ENCODE measurements at regions not wholly inside any gene's neighbourhood (a gene's known extent, or its start where the extent isn't known, plus 50 kb on each side); places are given as distances from the start of the nearest gene placed in this dataset.
"Not testable (repeated sequence)": the region's sequence is repeated elsewhere in the genome, so short reads cannot be mapped to it uniquely, and the experiment has no call there.

DNA sequence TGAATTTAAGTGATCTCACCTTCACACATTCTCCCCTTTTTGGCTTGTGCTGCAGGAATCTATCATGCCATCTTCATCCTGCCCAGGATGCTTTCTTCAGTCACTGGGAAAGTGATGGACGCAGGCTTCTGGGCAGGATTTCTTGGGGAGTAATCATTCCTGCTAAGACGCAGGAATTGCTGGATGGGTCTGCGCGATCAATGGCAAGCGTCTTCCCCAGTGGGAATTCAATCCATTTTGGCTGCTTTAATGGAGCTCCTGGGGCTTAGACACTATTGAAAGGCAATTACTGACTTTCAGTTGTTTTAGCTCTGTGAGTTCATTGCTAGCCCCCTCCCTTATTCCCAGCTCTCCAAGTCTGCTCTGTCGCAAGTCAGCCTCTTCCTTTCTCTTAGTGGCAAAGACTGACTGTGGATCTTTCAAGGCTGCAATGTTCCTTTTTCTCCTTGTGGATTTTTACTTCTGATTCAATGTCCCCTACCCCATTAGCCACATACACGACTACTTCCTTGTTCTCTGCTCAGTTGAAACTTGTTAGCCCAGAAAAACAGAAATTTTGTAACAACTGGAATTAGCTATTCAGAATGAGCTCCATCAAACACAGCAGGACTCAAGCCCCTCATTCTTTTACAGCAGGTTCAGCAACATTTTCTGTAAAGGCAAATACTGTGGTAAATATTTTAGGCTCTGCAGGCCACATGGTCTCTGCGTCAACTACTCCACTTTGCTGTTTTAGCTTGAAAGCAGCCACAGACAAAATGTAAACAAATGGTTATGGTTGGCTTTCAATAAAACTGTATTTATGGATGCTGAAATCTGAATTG is 154.9 kb downstream of the ASB9 start:
- no peak for DNase-seq (ENCODE audit: low read depth)

DNA sequence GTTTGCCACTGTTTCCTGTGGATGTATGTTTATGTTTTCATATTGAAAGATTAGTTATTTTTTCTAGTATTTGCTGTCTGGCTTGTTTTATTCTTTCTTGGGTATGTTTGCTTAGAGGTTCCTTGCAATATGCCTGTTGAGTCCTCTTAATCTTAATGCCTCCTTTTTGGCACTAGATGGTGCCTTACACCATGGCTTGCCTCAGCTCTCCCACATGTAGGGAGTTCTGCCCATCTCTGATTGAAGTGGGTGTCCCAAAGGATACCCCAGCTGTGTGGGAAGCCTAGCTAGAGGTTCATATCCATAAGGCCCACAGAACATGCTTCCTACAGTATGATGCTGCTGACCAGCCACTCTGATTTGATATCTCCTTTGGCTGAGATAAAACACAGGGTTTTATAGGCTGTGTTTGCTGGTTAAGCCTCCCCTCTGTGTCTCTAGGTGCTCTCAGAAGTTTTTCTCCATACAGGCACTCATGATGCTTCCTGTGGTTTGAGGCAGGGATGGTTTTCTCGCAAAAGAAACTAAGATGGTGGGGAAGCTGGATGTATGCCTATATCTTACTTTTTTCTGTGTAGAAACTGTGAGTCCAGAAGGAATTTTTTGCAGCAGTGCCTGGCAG is 162.4 kb downstream of the ASB9 start:
- DNase-seq (ENCODE audit: low read depth), result no peak

DNA sequence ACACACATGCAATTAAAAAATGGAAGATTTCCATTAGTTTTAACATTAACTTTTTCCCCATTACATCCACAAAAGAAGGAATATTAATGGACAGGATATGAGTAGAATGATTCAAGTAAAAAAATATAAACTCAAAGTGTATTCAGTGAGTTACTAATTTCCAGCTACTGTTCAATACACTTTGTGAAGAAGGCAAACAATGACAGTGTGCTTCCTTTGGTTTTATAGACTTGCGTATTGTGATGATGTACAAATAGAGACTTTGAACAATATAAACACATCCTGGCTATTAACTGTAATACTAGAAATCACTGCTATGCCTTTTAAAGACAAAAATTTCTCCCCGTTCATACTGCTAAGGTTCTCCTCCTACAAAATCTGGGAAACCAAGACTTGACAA is 171.4 kb downstream of the ASB9 start:
- no peak for DNase-seq (ENCODE audit: low read depth)

DNA sequence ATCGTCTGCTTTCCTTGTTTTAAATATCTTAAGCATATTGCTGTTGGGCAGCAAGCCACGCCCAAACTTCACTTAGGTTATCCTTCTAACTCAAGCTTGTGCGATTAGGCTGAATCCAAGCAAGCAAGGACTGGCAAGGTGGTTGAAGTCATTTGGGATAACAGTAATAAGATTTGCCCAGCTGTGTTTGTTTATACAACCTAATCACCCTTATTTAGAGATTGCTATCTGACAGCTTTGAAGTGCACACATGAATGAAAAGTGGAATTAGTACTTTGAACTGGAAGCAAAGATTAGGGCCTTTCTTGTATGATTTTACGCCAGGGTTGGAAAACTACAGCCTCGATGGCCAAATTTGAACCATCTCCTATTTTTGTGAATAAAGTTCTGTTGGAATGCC is 182.1 kb downstream of the ASB9 start:
- no peak for DNase-seq (ENCODE audit: low read depth)

DNA sequence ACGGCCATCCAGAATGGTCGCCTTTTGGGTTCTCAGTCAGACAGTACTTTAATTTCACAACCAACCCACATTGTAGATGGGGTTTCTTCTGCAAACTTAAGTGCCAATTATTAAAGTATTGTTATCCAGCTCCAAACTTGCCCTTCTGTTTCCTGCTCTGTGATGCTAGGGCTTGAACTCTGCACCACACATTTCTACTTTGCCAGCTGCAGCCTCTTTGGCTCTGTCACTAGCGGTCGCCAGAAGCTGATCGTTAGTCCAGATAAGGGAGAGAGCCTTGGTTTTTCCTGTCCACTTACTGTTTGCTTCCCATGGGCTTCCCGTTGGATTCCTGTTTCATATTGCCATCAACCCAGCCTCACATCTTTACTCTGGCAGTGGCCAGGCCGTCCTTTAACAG is 196.6 kb downstream of the ASB9 start:
- no peak for DNase-seq (ENCODE audit: low read depth)

DNA sequence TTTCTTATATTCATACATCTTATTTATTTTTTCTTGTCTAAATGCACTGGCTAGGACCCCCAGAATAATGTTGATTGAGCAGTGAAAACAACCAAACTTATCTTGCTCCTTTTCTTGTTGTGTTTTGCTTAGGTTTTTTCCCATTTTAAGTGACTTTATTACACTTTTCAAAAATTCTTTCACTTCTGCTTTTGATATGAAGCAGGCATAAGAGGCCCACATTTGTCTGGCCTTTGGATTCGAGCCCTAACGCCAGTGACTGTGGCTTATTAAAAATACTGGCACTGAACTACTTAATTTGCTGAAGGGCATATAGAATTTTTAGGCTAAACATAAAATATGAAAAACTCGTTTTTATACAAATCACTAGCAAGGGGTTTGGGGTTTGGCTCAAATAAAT is 197.0 kb downstream of the ASB9 start:
- no peak for DNase-seq (ENCODE audit: low read depth)

DNA sequence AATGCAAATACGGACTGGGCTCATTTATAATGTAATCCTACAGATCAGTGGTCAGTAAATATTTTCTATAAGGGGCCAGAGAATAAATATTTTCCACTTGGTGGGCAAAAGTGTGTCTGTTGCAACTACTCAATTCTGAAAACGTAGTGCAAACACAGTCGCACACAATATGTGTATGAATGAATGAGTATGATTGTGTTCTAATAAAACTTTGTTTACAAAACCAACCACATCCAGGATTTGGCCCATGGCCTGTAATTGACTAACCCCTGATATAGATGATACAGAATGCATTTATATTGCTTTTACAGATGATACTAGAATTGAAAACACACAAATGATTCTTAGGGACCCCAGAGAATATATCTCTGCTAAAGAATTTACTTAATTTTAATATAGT is 197.6 kb downstream of the ASB9 start:
- DNase-seq (ENCODE audit: low read depth), result no peak

DNA sequence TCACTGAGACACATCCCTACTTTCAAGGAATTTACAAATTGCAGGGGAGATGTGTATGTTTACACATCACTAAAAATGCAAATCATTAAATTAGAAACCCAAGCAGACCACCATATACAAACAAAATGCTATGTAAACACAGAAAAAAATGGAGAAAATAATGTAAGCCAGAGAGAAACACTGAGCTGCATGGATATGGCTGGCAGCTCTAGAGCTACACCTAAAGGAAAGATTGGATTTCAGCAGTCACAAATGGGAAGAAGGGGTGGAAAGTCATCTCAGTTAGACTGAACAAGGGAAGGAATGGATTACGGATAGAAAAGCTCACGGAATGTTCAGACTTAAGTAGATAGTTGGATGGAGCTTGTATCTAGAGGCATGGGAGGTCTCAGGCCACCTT is 186.3 kb downstream of the MOSPD2 start:
- DNase-seq (ENCODE audit: low read depth), result no peak

DNA sequence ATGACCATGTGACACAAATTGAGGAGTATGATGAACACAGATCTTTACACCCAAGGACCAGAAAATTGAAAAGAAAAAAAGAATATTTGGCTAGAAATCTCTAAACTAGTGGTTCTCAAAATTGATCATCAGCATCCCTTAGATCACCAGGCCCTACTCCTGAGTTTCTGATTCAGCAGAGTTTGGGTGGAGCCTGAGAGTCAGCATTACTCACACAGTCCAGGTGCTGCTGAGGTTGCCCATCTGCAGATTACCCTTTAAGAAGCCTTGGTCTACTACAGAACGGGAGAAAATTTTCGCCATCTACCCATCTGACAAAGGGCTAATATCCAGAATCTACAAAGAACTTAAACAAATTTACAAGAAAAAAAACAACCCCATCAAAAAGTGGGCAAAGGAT is 182.8 kb downstream of the MOSPD2 start:
- peak; percentile 13 for DNase-seq (ENCODE audit: low read depth)

DNA sequence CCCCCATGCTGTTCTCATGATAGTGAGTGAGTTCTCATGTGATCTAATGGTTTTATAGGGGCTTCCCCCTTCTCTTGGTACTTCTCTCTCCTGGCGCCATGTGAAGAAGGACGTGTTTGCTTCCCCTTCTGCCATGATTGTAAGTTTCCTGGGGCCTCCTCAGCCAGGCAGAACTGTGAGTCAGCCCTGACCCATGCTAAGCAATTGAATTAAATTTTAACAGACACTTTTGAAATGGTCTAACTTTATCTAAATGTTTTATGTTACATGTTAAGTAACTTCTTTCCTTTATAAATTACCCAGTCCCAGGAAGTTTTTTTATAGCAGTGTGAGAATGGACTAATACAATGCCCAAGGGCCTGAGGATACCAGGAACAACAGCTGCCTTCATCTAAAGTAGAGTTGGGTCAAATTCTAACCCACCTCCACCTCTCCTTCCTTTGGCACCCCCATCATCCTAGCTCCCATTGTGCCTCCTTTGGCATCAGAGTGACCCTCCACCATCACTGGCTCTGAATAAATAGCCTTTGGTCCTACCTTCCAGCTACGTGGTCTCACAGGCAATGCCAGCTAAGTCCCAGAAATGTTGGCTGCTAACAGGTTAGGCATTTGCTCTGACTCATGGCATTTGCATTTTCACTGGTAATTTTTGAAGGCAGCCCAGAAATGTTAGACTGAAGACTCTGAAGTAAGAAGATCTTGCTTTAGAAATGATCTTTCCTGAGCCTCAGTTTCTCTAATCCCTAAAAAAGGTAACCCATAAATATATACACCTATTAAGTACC is 182.1 kb downstream of the MOSPD2 start:
- peak; percentile 35 for DNase-seq (ENCODE audit: low read depth)

DNA sequence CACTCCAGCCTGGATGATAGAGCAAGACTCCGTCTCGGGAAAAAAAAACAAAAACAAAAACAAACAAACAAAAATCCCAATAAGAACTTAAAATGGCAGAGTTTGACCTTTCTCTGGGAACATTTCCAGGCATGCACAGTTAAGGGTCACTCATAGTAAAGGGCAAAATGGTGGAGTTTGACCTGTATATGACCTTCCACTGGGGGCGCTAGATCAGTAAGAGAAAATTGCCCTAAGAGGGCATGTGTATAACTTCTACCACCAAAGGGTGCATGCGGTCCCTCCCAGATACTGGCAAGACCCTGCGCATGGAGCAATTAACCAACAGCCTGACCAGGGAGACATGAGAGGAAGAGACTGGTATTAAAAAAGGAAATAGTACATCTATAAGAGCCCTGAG is 177.2 kb downstream of the MOSPD2 start:
- DNase-seq (ENCODE audit: low read depth), result no peak

DNA sequence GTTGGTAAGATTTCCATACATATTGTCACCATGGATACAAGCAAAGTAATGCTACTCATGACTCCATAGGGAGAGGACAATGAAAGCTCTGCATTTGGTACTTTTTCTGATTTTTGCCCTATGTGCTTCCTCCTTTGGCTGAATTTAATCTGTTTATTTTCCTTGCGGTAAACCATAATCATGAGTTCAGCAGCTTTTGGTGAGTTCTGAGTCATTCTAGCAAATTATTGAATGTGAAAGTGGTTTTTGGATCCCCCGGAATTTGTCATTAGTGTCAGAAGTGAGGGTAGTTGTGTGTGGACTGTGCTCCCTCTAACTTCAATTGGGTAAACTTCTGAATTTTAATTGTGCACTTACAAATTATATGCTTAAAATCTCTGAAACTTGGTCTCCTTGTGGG is 170.3 kb downstream of the MOSPD2 start:
- no peak for DNase-seq (ENCODE audit: low read depth)

DNA sequence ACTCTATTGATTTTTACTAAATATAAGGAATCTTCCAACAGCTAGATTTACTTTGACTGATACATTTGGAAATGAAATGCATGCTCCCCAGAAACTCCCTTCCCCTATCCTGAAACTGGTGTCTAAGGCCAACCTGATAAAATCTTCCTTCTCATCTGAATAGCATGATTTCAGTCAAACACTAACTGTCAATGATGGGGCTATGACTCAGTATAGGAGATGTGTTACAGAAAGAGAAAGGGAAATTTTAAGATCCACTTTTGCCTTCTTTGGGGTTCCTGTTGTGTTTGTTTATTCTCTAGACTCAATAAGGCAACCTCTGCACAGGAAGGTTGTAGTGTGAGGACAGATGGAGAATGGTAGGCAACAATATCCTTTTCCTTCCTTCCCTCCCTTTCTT is 160.7 kb downstream of the MOSPD2 start:
- no peak for DNase-seq (ENCODE audit: low read depth)

DNA sequence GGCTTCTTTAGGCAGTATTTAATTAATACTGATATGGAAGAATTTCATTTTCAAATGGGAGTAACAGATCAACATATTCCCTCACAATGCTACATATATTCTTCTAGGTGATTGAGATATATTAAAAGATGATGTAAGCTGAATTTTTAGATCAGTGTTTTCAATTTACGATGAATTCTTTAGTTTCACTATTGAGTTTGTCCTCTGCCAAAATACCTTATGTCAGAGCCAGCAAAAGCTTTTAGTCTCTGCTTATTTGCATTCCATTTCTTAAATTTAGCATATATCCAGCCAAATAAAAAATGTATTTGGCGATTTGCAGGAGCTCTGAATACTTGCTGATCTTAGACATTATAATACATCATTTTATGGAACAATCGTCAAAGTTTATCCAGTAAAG is 144.3 kb downstream of the MOSPD2 start:
- DNase-seq (ENCODE audit: low read depth), result no peak

DNA sequence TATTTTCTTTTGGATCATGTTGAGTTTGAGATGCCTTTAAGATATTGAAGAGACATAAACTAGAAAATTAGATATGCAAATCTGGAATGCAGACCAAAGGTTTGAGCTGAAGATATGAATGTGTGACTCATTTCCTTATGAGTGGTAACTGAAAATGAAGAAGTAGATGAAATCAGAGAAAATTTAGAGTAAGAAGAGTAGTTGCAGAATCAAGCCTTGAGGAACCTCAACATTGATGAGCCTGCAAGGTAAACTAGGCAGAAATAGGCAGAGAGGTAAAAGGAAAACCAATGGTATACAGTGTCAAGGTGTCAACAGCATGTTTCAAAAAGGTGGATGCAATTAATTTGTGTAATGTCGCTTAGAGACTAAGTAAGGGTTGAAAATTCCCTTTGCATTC is 142.8 kb downstream of the MOSPD2 start:
- no peak for DNase-seq (ENCODE audit: low read depth)

DNA sequence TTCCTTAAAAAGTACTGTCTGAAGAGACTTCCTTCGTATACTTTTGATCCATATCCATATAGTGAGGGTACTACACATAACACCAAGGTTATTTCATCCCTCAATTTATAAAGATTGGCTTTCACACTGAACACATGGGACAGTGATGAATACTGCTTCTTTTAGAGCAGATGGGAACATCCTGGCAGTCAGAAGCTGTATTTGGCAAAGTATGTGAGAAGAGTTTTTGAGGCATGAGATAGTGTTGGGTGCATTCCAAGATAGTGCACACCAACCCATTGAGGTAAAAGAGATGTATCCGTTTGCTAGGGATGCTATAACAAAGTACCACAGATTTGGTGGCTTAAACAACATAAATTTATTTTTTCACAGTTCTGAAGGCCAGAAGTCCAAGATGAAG is 141.1 kb downstream of the MOSPD2 start:
- no peak for DNase-seq (ENCODE audit: low read depth)

DNA sequence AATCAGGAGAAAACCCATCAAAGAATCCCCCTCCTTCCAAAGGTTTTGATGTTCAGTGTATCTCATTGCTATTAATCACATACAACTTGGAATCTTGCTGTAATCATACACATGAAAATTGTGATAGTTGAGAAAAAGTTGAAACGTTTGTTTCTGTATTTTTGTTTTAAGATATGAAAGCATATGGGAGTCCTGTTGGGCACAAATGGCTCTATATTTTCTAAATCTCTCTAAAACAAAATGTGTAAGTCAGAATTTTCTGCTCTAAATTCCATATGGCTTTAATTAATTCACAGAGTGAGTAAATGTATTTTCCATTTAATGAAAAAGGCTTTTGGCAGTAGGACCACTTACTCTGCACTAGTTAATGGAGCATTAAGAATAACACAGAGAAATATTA is 140.2 kb downstream of the MOSPD2 start:
- DNase-seq (ENCODE audit: low read depth), result no peak

DNA sequence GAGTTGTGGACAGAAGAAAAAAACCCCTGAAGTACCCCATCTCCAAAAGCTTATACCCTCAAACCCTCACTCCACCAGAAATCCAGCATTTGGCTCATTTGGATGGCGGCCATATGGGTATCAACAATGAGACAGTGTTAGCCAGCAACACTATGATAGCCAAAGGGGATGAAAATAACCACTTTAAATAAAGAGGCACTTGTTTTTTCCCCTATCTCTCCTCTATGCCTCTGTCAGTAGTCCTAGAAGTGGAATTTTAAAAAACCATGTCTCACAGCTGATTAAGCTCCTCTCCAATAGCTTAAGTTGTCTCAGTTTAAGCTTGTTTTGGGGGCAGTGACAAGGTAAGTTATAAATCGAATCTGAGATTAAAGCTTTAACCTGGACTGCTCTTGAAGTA is 124.0 kb downstream of the MOSPD2 start:
- no peak for DNase-seq (ENCODE audit: low read depth)

DNA sequence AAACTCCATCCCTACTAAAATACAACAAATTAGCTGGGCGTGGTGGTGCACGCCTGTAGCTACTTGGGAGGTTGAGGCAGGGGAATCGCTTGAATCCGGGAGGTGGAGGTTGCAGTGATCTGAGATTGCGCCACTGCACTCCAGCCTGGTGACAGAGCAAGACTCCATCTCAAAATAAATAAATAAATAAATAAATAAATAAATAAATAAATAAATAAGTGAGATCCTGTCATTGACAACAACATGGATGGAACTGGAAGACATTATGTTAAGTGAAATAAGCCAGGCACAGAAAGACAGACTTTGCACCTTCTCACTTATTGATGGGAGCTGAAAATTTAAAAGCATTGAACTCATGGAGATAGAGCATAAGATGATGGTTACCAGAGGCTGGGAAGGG is 111.2 kb downstream of the MOSPD2 start:
- DNase-seq (ENCODE audit: low read depth), result not testable (repeated sequence)

Data from HS-5 (cell line).